MM.1S (cell line): ENCODE measurements at regions not wholly inside any gene's neighbourhood (a gene's known extent, or its start where the extent isn't known, plus 50 kb on each side); places are given as distances from the start of the nearest gene placed in this dataset.

Experiments
- DNase-seq: peaks from one replicate; pipeline ENCODE4 v3.0.0-alpha.2; 2015
- H2AFZ ChIP-seq: fragments of 300-600 bp; sonication (generic); 2 replicates; pipeline ENCODE4 v1.6.0; 2016; ENCODE audit warnings: antibody characterized with exemption, low read length
- H3F3A ChIP-seq: fragments of 300-600 bp; sonication (generic); 2 replicates; pipeline ENCODE4 v1.6.1; 2016; ENCODE audit warnings: mild to moderate bottlenecking, antibody characterized with exemption, low read length, moderate library complexity, mixed read lengths; ENCODE audit not compliant: insufficient read depth
- H3K27ac ChIP-seq: fragments of 300-600 bp; sonication (generic); 2 replicates; pipeline ENCODE4 v1.5.1; 2016; ENCODE audit warnings: mild to moderate bottlenecking, low read length
- H3K27me3 ChIP-seq: fragments of 300-600 bp; sonication (generic); replicated peaks from 2 replicates; pipeline ENCODE4 v1.6.0; 2016; ENCODE audit warnings: low read length; ENCODE audit not compliant: insufficient read depth
- H3K36me3 ChIP-seq: fragments of 300-600 bp; sonication (generic); replicated peaks from 2 replicates; pipeline ENCODE4 v1.6.1; 2016; ENCODE audit warnings: mild to moderate bottlenecking, low read length, mixed read lengths; ENCODE audit not compliant: insufficient read depth
- H3K4me1 ChIP-seq: fragments of 300-600 bp; sonication (generic); 2 replicates; pipeline ENCODE4 v1.6.1; 2016; ENCODE audit warnings: low read length, mixed read lengths
- H3K4me2 ChIP-seq: fragments of 300-600 bp; sonication (generic); 2 replicates; pipeline ENCODE4 v1.6.0; 2016; ENCODE audit warnings: low read depth, low read length
- H3K4me3 ChIP-seq: fragments of 300-600 bp; sonication (generic); 2 replicates; pipeline ENCODE4 v1.5.1; 2016; ENCODE audit warnings: low read length, mixed read lengths
- H3K79me2 ChIP-seq: fragments of 300-600 bp; sonication (generic); 2 replicates; pipeline ENCODE4 v1.6.1; 2016; ENCODE audit warnings: mixed run types, low read length, mixed read lengths
- H3K9ac ChIP-seq: fragments of 300-600 bp; sonication (generic); 2 replicates; pipeline ENCODE4 v1.6.1; 2016; ENCODE audit warnings: low read length, mixed read lengths
- H3K9me2 ChIP-seq: fragments of 300-600 bp; sonication (generic); replicated peaks from 2 replicates; pipeline ENCODE4 v1.6.1; 2016; ENCODE audit warnings: mild to moderate bottlenecking, low read length, mixed read lengths; ENCODE audit not compliant: insufficient read depth
- H3K9me3 ChIP-seq: fragments of 300-600 bp; sonication (generic); replicated peaks from 2 replicates; pipeline ENCODE4 v1.6.1; 2016; ENCODE audit warnings: mild to moderate bottlenecking, low read length, mixed read lengths; ENCODE audit not compliant: insufficient read depth
- H4K20me1 ChIP-seq: fragments of 300-600 bp; sonication (generic); 2 replicates; pipeline ENCODE4 v1.6.1; 2016; ENCODE audit warnings: mild to moderate bottlenecking, low read length, moderate library complexity, mixed read lengths; ENCODE audit not compliant: insufficient read depth
- EZH2 ChIP-seq: fragments of 300-600 bp; sonication (generic); optimal IDR thresholded peaks from 2 replicates; pipeline ENCODE3; 2017; ENCODE audit warnings: low read depth, mild to moderate bottlenecking, antibody characterized with exemption, low read length, mixed read lengths
- EZH2phosphoT487 ChIP-seq: fragments of 300-600 bp; sonication (generic); IDR thresholded peaks from 2 replicates; pipeline ENCODE4 v1.6.1; 2018; ENCODE audit warnings: antibody characterized with exemption, low read length
- TF ChIP-seq, protein P1 (sequence below): fragments of 300-600 bp; sonication (generic); IDR thresholded peaks from 2 replicates; pipeline ENCODE4 v1.5.1; 2016; ENCODE audit warnings: antibody characterized with exemption, low read length, mixed read lengths

DNA sequence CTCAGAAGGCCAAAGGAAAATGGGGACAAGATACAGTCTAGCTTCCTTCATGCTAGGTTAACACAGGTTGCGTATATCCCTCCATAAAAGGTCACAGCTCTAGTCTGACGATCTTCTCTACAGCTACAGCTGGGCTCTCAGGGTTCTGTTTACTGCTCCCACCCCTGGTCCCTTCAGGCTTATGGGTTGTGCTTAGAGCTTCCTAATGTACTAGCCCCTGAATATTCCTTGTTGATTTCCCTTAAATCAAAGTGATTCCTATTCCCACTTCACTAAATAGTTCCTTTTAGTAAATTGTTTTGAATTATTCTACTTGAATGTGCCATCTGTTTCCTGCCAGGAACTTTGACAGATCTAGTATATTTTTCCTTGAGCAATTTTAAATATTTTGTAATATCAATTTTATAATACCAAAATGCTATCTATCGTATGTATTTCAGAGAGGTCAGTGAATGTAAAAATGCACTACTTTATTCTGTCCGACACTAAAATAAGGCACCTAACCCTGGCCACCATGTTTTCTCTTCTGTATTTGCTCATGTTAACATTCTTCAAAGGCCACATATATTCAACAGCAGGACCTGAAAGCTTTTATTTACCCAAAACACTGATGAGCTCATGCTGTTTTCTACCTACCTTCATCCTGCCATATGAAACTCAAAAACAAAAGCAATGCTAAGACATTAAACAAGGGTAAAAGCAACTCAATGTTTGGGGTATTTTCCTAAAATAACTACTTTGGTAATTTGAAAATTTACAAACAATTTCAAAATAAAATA lies 92.8 kb upstream of the TGFBR2 start:
- Histone ChIP-seq H3K27me3 (no peaks in the 10 kb centered on the region), H3K9me2 (no peaks in the 10 kb centered on the region), H3F3A (no peaks in the 10 kb centered on the region), H3K4me3 (no peak overlapping the region), H3K4me1 (no peaks in the 10 kb centered on the region), H4K20me1 (no peaks in the 10 kb centered on the region), H3K4me2 (no peak overlapping the region), H2AFZ (no peak overlapping the region), H3K9ac (no peak overlapping the region), H3K79me2 (no peaks in the 10 kb centered on the region), H3K27ac (no peak overlapping the region), H3K9me3 (no peaks in the 10 kb centered on the region), H3K36me3 (no peaks in the 10 kb centered on the region)
- TF ChIP-seq EZH2phosphoT487 (no peak), EZH2 (no peak)
- TF ChIP-seq, protein P1, sequence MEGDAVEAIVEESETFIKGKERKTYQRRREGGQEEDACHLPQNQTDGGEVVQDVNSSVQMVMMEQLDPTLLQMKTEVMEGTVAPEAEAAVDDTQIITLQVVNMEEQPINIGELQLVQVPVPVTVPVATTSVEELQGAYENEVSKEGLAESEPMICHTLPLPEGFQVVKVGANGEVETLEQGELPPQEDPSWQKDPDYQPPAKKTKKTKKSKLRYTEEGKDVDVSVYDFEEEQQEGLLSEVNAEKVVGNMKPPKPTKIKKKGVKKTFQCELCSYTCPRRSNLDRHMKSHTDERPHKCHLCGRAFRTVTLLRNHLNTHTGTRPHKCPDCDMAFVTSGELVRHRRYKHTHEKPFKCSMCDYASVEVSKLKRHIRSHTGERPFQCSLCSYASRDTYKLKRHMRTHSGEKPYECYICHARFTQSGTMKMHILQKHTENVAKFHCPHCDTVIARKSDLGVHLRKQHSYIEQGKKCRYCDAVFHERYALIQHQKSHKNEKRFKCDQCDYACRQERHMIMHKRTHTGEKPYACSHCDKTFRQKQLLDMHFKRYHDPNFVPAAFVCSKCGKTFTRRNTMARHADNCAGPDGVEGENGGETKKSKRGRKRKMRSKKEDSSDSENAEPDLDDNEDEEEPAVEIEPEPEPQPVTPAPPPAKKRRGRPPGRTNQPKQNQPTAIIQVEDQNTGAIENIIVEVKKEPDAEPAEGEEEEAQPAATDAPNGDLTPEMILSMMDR = no peak
- DNase-seq = no peak

DNA sequence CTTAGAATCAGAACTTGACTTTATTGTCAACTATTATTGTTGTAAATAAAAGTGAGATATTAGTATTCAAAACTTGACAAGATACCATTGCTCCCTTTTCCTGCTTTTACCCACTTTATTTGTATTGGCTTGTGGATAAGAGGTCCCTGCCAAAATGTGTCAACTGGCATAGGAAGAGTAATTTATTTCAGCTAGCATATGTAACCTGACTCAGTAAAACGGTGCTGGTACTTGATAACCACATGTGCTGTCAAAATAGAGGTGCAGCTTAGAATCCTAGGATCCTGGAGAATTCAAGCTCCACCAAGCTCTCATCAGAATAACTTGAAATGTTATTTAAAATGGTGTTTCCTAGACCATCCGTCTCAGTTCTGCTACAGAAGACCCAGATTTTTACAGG lies 90.2 kb upstream of the TGFBR2 start:
- Histone ChIP-seq H3K4me1 (no peaks in the 10 kb centered on the region), H3K79me2 (no peaks in the 10 kb centered on the region), H3K9me3 (no peaks in the 10 kb centered on the region), H3K4me3 (no peak overlapping the region), H3K27ac (no peak overlapping the region), H3K9me2 (no peaks in the 10 kb centered on the region), H2AFZ (no peak overlapping the region), H3K27me3 (no peaks in the 10 kb centered on the region), H3K36me3 (no peaks in the 10 kb centered on the region), H3K9ac (no peak overlapping the region), H3F3A (no peaks in the 10 kb centered on the region), H4K20me1 (no peaks in the 10 kb centered on the region), H3K4me2 (no peak overlapping the region)
- TF ChIP-seq, protein P1 = no peak
- no peak for TF ChIP-seq EZH2phosphoT487
- TF ChIP-seq EZH2 = no peak
- no peak for DNase-seq

DNA sequence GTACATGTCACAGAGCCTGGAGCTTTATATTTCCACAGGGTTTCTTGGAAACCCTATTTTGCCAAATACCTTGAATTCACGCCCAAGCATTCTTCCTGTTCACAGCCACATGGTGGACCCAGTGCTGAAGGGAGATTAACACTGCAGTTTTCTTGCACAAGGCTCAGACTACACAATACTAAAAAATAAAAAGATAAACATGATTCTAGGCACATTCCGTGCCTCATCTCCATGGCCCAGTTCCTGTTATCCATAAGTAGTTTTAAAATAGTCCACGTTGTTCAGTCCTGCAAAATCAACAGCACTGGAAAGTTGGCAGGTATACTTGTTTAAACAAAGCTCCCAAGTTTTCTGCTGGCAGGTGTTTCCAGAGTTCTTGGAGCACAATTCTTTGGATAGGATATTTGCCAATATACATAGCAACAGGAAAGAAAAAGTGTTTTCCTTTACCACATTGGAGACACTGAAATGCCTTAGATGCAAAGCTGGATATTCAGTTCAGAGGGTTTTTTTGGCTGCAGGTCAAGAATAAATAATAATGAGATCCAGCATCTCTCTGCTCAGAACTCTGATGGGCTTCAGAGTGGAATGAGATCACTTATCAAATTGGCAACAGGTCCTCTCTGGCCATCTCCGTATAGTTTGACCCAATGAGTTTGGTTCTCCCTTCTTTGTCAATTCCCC lies 88.1 kb upstream of the TGFBR2 start:
- Histone ChIP-seq H3K27me3 (no peaks in the 10 kb centered on the region), H3F3A (no peaks in the 10 kb centered on the region), H3K4me1 (no peaks in the 10 kb centered on the region), H3K4me2 (no peak overlapping the region), H4K20me1 (no peaks in the 10 kb centered on the region), H3K4me3 (no peak overlapping the region), H3K9me2 (no peaks in the 10 kb centered on the region), H3K9ac (no peak overlapping the region), H3K9me3 (no peaks in the 10 kb centered on the region), H3K27ac (no peak overlapping the region), H3K79me2 (no peaks in the 10 kb centered on the region), H2AFZ (no peak overlapping the region), H3K36me3 (no peaks in the 10 kb centered on the region)
- TF ChIP-seq, protein P1 = no peak
- TF ChIP-seq EZH2phosphoT487 (no peak), EZH2 (no peak)
- DNase-seq = no peak
